ENCODE measurements at regions not wholly inside any gene's neighbourhood (a gene's known extent, or its start where the extent isn't known, plus 50 kb on each side); places are given as distances from the start of the nearest gene placed in this dataset.
A peak's percentile ranks its signal among the peaks of the same experiment; 100 is the strongest.

DNA sequence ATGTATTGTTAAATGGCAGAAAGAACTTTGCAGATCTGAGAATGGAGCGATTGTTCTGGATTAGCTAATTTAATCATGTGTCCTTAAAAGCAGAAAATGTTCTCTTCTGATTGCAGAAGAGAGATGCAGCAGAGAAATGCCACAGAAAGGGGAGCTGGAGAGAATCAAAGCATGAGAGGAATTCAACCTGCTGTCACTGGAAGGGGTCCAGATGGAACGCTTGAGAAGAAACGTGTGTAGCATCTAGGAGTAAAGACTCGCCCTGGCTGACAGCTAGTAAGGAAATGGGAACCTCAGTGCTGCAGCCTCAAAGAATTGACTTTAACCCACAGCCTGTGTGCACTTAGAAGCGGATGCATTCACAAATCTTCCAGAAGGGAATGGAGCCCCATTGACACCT lies 502.8 kb downstream of the KLF12 start:
- BruUV-seq (replicated peaks) = no TSS peak
- Histone ChIP-seq H3K4me1 (ENCODE audit: control insufficient read depth, insufficient read depth, low read length) (peaks cover 3% of the 10 kb centered on the region; the same call in 1 of the 2 replicates), H3K9me3 (ENCODE audit: control insufficient read depth, insufficient read depth, low read length) (no peaks in the 10 kb centered on the region), H4K20me1 (ENCODE audit: insufficient read depth, low read length) (no peaks in the 10 kb centered on the region), H3K18ac (ENCODE audit: low read depth, low read length) (no peak overlapping the region), H2AFZ (replicated peaks; ENCODE audit: low read length, poor library complexity) (no peak overlapping the region), H4K91ac (ENCODE audit: insufficient read depth, low read depth, low read length) (no peak overlapping the region), H3K4me2 (ENCODE audit: low read depth, low read length) (no peak overlapping the region), H2BK15ac (ENCODE audit: low read depth, low read length) (no peak overlapping the region), H2AK5ac (ENCODE audit: low read depth, low read length) (no peak overlapping the region), H3K27me3 (ENCODE audit: control insufficient read depth, insufficient read depth, low read length) (peaks cover 14% of the 10 kb centered on the region), H3K4ac (ENCODE audit: low read depth, low read length) (no peak overlapping the region), H3K9me1 (ENCODE audit: insufficient read depth, low read length) (no peaks in the 10 kb centered on the region), H3K56ac (ENCODE audit: extremely low read depth, insufficient read depth, low read length) (no peak overlapping the region), H3K79me1 (ENCODE audit: low read depth in 1 of 2, low read length in 2 of 2) (no peaks in the 10 kb centered on the region), H3K14ac (replicated peaks; ENCODE audit: low read depth, low read length) (no peak overlapping the region), H4K8ac (ENCODE audit: low read depth in 2 of 2, low read length in 2 of 2) (no peak overlapping the region), H3K27ac (ENCODE audit: insufficient read depth, low read length) (no peak overlapping the region), H2BK120ac (ENCODE audit: low read depth, low read length) (no peak overlapping the region), H3K9ac (ENCODE audit: low read depth, low read length) (no peak overlapping the region), H3K36me3 (ENCODE audit: control insufficient read depth, insufficient read depth, low read length) (no peaks in the 10 kb centered on the region), H3K4me3 (ENCODE audit: insufficient read depth, low read depth, low read length) (no peak overlapping the region), H3K23ac (ENCODE audit: low read depth, low read length) (no peak overlapping the region), H2BK5ac (ENCODE audit: low read depth, low read length, poor library complexity, severe bottlenecking) (no peak overlapping the region), H2AK9ac (replicated peaks; ENCODE audit: low read depth, low read length, poor library complexity) (peak overlapping the region; percentile 31), H4K5ac (ENCODE audit: low read depth, low read length) (no peak overlapping the region), H2BK20ac (ENCODE audit: low read depth, low read length) (no peak overlapping the region)
- ChIA-PET POLR2A (ENCODE audit: unreplicated experiment) (no interaction called here), CTCF (no interaction called here)
- TF ChIP-seq NFE2L2 (IDR thresholded peaks at IDR 0.05; ENCODE audit: low read depth, low read length) = no peak
- TF ChIP-seq BHLHE40 (IDR thresholded peaks at IDR 0.05; ENCODE audit: low read depth, low read length) = no peak
- no peak for TF ChIP-seq CEBPB (IDR thresholded peaks at IDR 0.05; ENCODE audit: low read depth, low read length)
- TF ChIP-seq RCOR1 (IDR thresholded peaks at IDR 0.05; ENCODE audit: insufficient replicate concordance, low read length) = no peak
- no peak for TF ChIP-seq MAFK (IDR thresholded peaks at IDR 0.05; ENCODE audit: low read depth, low read length)
- no peak for TF ChIP-seq RAD21 (IDR thresholded peaks at IDR 0.05; ENCODE audit: low read length)
- no peak for TF ChIP-seq SMC3 (IDR thresholded peaks at IDR 0.05; ENCODE audit: low read depth, low read length)
- TF ChIP-seq MXI1 (IDR thresholded peaks at IDR 0.05; ENCODE audit: borderline replicate concordance, low read depth, low read length) = no peak
- TF ChIP-seq FOS (IDR thresholded peaks at IDR 0.05; ENCODE audit: low read depth, low read length) = no peak
- TF ChIP-seq, protein P1, sequence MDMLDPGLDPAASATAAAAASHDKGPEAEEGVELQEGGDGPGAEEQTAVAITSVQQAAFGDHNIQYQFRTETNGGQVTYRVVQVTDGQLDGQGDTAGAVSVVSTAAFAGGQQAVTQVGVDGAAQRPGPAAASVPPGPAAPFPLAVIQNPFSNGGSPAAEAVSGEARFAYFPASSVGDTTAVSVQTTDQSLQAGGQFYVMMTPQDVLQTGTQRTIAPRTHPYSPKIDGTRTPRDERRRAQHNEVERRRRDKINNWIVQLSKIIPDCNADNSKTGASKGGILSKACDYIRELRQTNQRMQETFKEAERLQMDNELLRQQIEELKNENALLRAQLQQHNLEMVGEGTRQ (IDR thresholded peaks at IDR 0.05; ENCODE audit: low read depth, low read length) = no peak
- no peak for TF ChIP-seq RFX5 (IDR thresholded peaks at IDR 0.05; ENCODE audit: low read depth, low read length)
- no peak for TF ChIP-seq MAZ (IDR thresholded peaks at IDR 0.05; ENCODE audit: borderline replicate concordance, low read depth, low read length)
- TF ChIP-seq, protein P2, sequence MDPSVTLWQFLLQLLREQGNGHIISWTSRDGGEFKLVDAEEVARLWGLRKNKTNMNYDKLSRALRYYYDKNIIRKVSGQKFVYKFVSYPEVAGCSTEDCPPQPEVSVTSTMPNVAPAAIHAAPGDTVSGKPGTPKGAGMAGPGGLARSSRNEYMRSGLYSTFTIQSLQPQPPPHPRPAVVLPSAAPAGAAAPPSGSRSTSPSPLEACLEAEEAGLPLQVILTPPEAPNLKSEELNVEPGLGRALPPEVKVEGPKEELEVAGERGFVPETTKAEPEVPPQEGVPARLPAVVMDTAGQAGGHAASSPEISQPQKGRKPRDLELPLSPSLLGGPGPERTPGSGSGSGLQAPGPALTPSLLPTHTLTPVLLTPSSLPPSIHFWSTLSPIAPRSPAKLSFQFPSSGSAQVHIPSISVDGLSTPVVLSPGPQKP (IDR thresholded peaks at IDR 0.05; ENCODE audit: borderline replicate concordance, low read depth, low read length) = no peak
- TF ChIP-seq POLR2A (IDR thresholded peaks at IDR 0.05; ENCODE audit: low read depth, low read length) = no peak
- DNase-seq = no peak
- no peak for ATAC-seq (ENCODE audit: low read depth)
- in situ Hi-C loops (cut with MboI; ENCODE audit: low sequenced_read_pairs) = no loop called here
- dilution Hi-C loops (cut with HindIII; ENCODE audit: low sequenced_read_pairs, unreplicated experiment) = no loop called here
- WGBS, 2 experiments (ENCODE audit: extremely low coverage in 2 of 2, insufficient read length in 1 of 2) = 20% methylated on average over 1 of the region's 5 CpGs; no CpG with 5 or more reads in 1 of the 2 experiments
- intact Hi-C loops (cut with micrococcal nuclease) = no loop called here
